ENCODE measurements at regions not wholly inside any gene's neighbourhood (a gene's known extent, or its start where the extent isn't known, plus 50 kb on each side); places are given as distances from the start of the nearest gene placed in this dataset.

GRCh38 chr15:25089577-25089976, 134.8 kb downstream of the SNRPN start:
- Histone ChIP-seq H3K36me3 (ENCODE audit: control insufficient read depth, insufficient read depth, low read length) (peaks cover 88% of the 10 kb centered on the region), H4K8ac (ENCODE audit: low read depth in 2 of 2, low read length in 2 of 2) (no peak overlapping the region), H3K4ac (ENCODE audit: low read depth, low read length) (no peak overlapping the region), H4K20me1 (ENCODE audit: insufficient read depth, low read length) (no peaks in the 10 kb centered on the region), H2AFZ (replicated peaks; ENCODE audit: low read length, poor library complexity) (no peak overlapping the region), H3K27ac (ENCODE audit: insufficient read depth, low read length) (no peak overlapping the region), H2AK5ac (ENCODE audit: low read depth, low read length) (no peak overlapping the region), H3K4me3 (ENCODE audit: insufficient read depth, low read depth, low read length) (no peak overlapping the region), H2BK5ac (ENCODE audit: low read depth, low read length, poor library complexity, severe bottlenecking) (no peak overlapping the region), H2BK15ac (ENCODE audit: low read depth, low read length) (no peak overlapping the region), H3K9ac (ENCODE audit: low read depth, low read length) (no peak overlapping the region), H2BK20ac (ENCODE audit: low read depth, low read length) (no peak overlapping the region), H4K5ac (ENCODE audit: low read depth, low read length) (no peak overlapping the region), H3K56ac (ENCODE audit: extremely low read depth, insufficient read depth, low read length) (no peak overlapping the region), H3K4me1 (ENCODE audit: control insufficient read depth, insufficient read depth, low read length) (no peaks in the 10 kb centered on the region), H3K9me3 (ENCODE audit: control insufficient read depth, insufficient read depth, low read length) (peaks cover 68% of the 10 kb centered on the region), H3K18ac (ENCODE audit: low read depth, low read length) (no peak overlapping the region), H3K23ac (ENCODE audit: low read depth, low read length) (no peak overlapping the region), H3K4me2 (ENCODE audit: low read depth, low read length) (no peak overlapping the region), H2BK120ac (ENCODE audit: low read depth, low read length) (no peak overlapping the region), H3K9me1 (ENCODE audit: insufficient read depth, low read length) (no peaks in the 10 kb centered on the region), H2AK9ac (replicated peaks; ENCODE audit: low read depth, low read length, poor library complexity) (no peak overlapping the region), H3K79me1 (ENCODE audit: low read depth in 1 of 2, low read length in 2 of 2) (no peaks in the 10 kb centered on the region; a peak in 1 of 4 replicates), H4K91ac (ENCODE audit: insufficient read depth, low read depth, low read length) (no peak overlapping the region), H3K14ac (replicated peaks; ENCODE audit: low read depth, low read length) (no peak overlapping the region), H3K27me3 (ENCODE audit: control insufficient read depth, insufficient read depth, low read length) (no peaks in the 10 kb centered on the region)
- dilution Hi-C loops (cut with HindIII; ENCODE audit: low sequenced_read_pairs, unreplicated experiment) (no loop called here), intact Hi-C loops (cut with micrococcal nuclease) (no loop called here), in situ Hi-C loops (cut with MboI; ENCODE audit: low sequenced_read_pairs) (no loop called here)
- no peak for TF ChIP-seq BHLHE40 (IDR thresholded peaks at IDR 0.05; ENCODE audit: low read depth, low read length)
- TF ChIP-seq NFE2L2 (IDR thresholded peaks at IDR 0.05; ENCODE audit: low read depth, low read length), result no peak
- no peak for TF ChIP-seq CTCF (conservative IDR thresholded peaks at IDR 0.05; ENCODE audit: low read depth, low read length)
- TF ChIP-seq MAZ (IDR thresholded peaks at IDR 0.05; ENCODE audit: borderline replicate concordance, low read depth, low read length), result no peak
- no peak for TF ChIP-seq FOS (IDR thresholded peaks at IDR 0.05; ENCODE audit: low read depth, low read length)
- TF ChIP-seq CHD1 (IDR thresholded peaks at IDR 0.05; ENCODE audit: low read depth, low read length), result no peak
- TF ChIP-seq ELK1 (IDR thresholded peaks at IDR 0.05; ENCODE audit: borderline replicate concordance, low read depth, low read length), result no peak
- BruUV-seq (replicated peaks), result no TSS peak
- POLR2A ChIA-PET (ENCODE audit: unreplicated experiment), result no interaction called here
- ATAC-seq (ENCODE audit: low read depth), result no peak
- CTCF ChIA-PET, result no interaction called here
- no peak for DNase-seq
- no CpG with 5 or more reads among the region's 8 CpGs for WGBS, 2 experiments (ENCODE audit: extremely low coverage in 2 of 2, insufficient read length in 1 of 2)
